ENCODE measurements at regions not wholly inside any gene's neighbourhood (a gene's known extent, or its start where the extent isn't known, plus 50 kb on each side); places are given as distances from the start of the nearest gene placed in this dataset.

GRCh38 chr5:33283243-33283642, 157.5 kb upstream of the TARS1 start:
- CTCF ChIA-PET, result interaction anchor here (0.7 kb wide), 1 partner anchor 27 kb away, joined by 5 read pairs; no protein-coding TSS in a partner anchor
- no TSS peak for BruUV-seq (replicated peaks)

GRCh38 chr5:33284681-33285080, 156.1 kb upstream of the TARS1 start:
- TF ChIP-seq, protein P1, sequence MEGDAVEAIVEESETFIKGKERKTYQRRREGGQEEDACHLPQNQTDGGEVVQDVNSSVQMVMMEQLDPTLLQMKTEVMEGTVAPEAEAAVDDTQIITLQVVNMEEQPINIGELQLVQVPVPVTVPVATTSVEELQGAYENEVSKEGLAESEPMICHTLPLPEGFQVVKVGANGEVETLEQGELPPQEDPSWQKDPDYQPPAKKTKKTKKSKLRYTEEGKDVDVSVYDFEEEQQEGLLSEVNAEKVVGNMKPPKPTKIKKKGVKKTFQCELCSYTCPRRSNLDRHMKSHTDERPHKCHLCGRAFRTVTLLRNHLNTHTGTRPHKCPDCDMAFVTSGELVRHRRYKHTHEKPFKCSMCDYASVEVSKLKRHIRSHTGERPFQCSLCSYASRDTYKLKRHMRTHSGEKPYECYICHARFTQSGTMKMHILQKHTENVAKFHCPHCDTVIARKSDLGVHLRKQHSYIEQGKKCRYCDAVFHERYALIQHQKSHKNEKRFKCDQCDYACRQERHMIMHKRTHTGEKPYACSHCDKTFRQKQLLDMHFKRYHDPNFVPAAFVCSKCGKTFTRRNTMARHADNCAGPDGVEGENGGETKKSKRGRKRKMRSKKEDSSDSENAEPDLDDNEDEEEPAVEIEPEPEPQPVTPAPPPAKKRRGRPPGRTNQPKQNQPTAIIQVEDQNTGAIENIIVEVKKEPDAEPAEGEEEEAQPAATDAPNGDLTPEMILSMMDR (IDR thresholded peaks at IDR 0.05; ENCODE audit: unreplicated experiment), result no peak
- H3K9me3 Mint-ChIP-seq (ENCODE audit: low read depth, unreplicated experiment), result no peaks in the 10 kb centered on the region
- CTCF ChIA-PET, result no interaction called here
- H3K36me3 Mint-ChIP-seq (ENCODE audit: insufficient read depth, unreplicated experiment), result no peaks in the 10 kb centered on the region
- no peaks in the 10 kb centered on the region for H3K4me1 Mint-ChIP-seq (ENCODE audit: low read depth, unreplicated experiment)
- H3K27ac Mint-ChIP-seq (ENCODE audit: unreplicated experiment), result no peak overlapping the region
- H3K4me3 Mint-ChIP-seq (ENCODE audit: low read depth, unreplicated experiment), result no peak overlapping the region
- DNase-seq, result no peak
- intact Hi-C loops (cut with micrococcal nuclease; ENCODE audit: unreplicated experiment), result no loop called here
- BruUV-seq (replicated peaks), result no TSS peak
- H3K27me3 Mint-ChIP-seq (ENCODE audit: unreplicated experiment), result no peaks in the 10 kb centered on the region

More at GRCh38 chr5:33283243-33283642, 157.5 kb upstream of the TARS1 start:
- Mint-ChIP-seq H3K36me3 (ENCODE audit: insufficient read depth, unreplicated experiment) (no peaks in the 10 kb centered on the region), H3K9me3 (ENCODE audit: low read depth, unreplicated experiment) (no peaks in the 10 kb centered on the region), H3K27me3 (ENCODE audit: unreplicated experiment) (no peaks in the 10 kb centered on the region), H3K4me1 (ENCODE audit: low read depth, unreplicated experiment) (no peaks in the 10 kb centered on the region), H3K27ac (ENCODE audit: unreplicated experiment) (no peak overlapping the region), H3K4me3 (ENCODE audit: low read depth, unreplicated experiment) (no peak overlapping the region)
- no peak for DNase-seq
- intact Hi-C loops (cut with micrococcal nuclease; ENCODE audit: unreplicated experiment), result no loop called here
- TF ChIP-seq, protein P1 (IDR thresholded peaks at IDR 0.05; ENCODE audit: unreplicated experiment), result no peak

- Mint-ChIP-seq H3K4me3 (ENCODE audit: low read depth, unreplicated experiment) (no peak overlapping the region), H3K4me1 (ENCODE audit: low read depth, unreplicated experiment) (no peaks in the 10 kb centered on the region), H3K27ac (ENCODE audit: unreplicated experiment) (no peak overlapping the region), H3K27me3 (ENCODE audit: unreplicated experiment) (no peaks in the 10 kb centered on the region), H3K36me3 (ENCODE audit: insufficient read depth, unreplicated experiment) (no peaks in the 10 kb centered on the region), H3K9me3 (ENCODE audit: low read depth, unreplicated experiment) (peaks cover 7% of the 10 kb centered on the region)
- BruUV-seq (replicated peaks), result no TSS peak
- CTCF ChIA-PET, result no interaction called here
- intact Hi-C loops (cut with micrococcal nuclease; ENCODE audit: unreplicated experiment), result no loop called here
- DNase-seq, result no peak
- TF ChIP-seq, protein P1 (IDR thresholded peaks at IDR 0.05; ENCODE audit: unreplicated experiment), result no peak
These were observed 153.5 kb upstream of the TARS1 start for GRCh38 chr5:33287242-33287641.

GRCh38 chr5:33291216-33292000, 149.4 kb upstream of the TARS1 start:
- Mint-ChIP-seq H3K4me3 (ENCODE audit: low read depth, unreplicated experiment) (no peak overlapping the region), H3K27ac (ENCODE audit: unreplicated experiment) (no peak overlapping the region), H3K4me1 (ENCODE audit: low read depth, unreplicated experiment) (no peaks in the 10 kb centered on the region), H3K27me3 (ENCODE audit: unreplicated experiment) (no peaks in the 10 kb centered on the region), H3K36me3 (ENCODE audit: insufficient read depth, unreplicated experiment) (no peaks in the 10 kb centered on the region), H3K9me3 (ENCODE audit: low read depth, unreplicated experiment) (peaks cover 7% of the 10 kb centered on the region)
- no TSS peak for BruUV-seq (replicated peaks)
- TF ChIP-seq, protein P1 (IDR thresholded peaks at IDR 0.05; ENCODE audit: unreplicated experiment), result no peak
- intact Hi-C loops (cut with micrococcal nuclease; ENCODE audit: unreplicated experiment), result no loop called here
- DNase-seq, result no peak
- CTCF ChIA-PET, result no interaction called here
